ENCODE measurements at regions not wholly inside any gene's neighbourhood (a gene's known extent, or its start where the extent isn't known, plus 50 kb on each side); places are given as distances from the start of the nearest gene placed in this dataset.

DNA sequence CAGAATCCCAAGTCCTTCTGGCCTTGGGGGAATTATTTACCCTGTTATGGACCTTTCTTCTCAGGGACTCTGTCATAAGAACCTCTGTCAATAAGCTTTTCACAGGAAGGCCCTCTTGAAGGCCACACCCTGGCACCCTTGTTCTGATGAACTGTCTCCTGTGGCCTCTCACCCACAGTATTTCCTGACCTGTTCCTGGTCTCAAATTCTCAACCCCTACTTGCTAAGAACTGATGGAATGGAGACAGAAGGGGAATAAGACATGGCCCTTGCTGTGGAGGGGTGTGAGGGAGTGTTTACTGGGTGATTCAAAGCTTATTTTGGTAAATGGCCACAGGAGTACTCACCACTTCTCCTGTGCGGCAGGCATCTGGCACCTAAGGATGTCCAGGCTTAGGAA, 1082.9 kb downstream of the BCL11B start:
- Histone ChIP-seq H3K27me3 (ENCODE audit: insufficient read depth, poor library complexity, severe bottlenecking) (no peaks in the 10 kb centered on the region), H3K27ac (replicated peaks) (no peak overlapping the region), H3K4me3 (replicated peaks; ENCODE audit: insufficient read depth, low read length) (no peak overlapping the region)
- DNase-seq (ENCODE audit: low read depth in 1 of 2, low spot score in 1 of 2) = no peak
- TF ChIP-seq, protein P1, sequence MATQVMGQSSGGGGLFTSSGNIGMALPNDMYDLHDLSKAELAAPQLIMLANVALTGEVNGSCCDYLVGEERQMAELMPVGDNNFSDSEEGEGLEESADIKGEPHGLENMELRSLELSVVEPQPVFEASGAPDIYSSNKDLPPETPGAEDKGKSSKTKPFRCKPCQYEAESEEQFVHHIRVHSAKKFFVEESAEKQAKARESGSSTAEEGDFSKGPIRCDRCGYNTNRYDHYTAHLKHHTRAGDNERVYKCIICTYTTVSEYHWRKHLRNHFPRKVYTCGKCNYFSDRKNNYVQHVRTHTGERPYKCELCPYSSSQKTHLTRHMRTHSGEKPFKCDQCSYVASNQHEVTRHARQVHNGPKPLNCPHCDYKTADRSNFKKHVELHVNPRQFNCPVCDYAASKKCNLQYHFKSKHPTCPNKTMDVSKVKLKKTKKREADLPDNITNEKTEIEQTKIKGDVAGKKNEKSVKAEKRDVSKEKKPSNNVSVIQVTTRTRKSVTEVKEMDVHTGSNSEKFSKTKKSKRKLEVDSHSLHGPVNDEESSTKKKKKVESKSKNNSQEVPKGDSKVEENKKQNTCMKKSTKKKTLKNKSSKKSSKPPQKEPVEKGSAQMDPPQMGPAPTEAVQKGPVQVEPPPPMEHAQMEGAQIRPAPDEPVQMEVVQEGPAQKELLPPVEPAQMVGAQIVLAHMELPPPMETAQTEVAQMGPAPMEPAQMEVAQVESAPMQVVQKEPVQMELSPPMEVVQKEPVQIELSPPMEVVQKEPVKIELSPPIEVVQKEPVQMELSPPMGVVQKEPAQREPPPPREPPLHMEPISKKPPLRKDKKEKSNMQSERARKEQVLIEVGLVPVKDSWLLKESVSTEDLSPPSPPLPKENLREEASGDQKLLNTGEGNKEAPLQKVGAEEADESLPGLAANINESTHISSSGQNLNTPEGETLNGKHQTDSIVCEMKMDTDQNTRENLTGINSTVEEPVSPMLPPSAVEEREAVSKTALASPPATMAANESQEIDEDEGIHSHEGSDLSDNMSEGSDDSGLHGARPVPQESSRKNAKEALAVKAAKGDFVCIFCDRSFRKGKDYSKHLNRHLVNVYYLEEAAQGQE (IDR thresholded peaks at IDR 0.05; ENCODE audit: insufficient replicate concordance, low read depth) = no peak
- TF ChIP-seq POLR2AphosphoS5 (IDR thresholded peaks at IDR 0.05; ENCODE audit: low read depth) = no peak

DNA sequence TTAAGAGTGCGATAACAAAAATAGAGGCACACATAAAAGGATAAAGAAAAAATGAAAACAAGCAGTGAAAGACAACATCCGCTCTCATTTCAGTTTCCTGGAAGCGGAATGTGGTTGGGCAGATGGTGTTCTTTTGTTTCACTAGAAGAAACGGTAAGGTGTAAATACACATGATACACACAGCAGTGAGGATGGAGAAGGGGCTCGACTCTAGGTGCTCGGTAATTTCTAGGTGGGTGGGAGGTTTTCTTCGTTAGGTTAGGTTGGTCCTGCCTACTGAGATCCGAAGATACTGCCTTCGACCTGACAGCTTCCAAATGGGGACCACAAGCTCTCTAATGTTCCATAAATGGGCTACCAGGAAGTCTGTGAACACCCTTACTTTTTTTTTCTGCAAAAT, 1082.5 kb downstream of the BCL11B start:
- no peak for DNase-seq (ENCODE audit: low read depth in 1 of 2, low spot score in 1 of 2)
- Histone ChIP-seq H3K4me3 (replicated peaks; ENCODE audit: insufficient read depth, low read length) (no peak overlapping the region), H3K27me3 (ENCODE audit: insufficient read depth, poor library complexity, severe bottlenecking) (no peaks in the 10 kb centered on the region), H3K27ac (replicated peaks) (no peak overlapping the region)
- no peak for TF ChIP-seq GABPA (IDR thresholded peaks at IDR 0.05; ENCODE audit: low read depth)
- TF ChIP-seq, protein P2, sequence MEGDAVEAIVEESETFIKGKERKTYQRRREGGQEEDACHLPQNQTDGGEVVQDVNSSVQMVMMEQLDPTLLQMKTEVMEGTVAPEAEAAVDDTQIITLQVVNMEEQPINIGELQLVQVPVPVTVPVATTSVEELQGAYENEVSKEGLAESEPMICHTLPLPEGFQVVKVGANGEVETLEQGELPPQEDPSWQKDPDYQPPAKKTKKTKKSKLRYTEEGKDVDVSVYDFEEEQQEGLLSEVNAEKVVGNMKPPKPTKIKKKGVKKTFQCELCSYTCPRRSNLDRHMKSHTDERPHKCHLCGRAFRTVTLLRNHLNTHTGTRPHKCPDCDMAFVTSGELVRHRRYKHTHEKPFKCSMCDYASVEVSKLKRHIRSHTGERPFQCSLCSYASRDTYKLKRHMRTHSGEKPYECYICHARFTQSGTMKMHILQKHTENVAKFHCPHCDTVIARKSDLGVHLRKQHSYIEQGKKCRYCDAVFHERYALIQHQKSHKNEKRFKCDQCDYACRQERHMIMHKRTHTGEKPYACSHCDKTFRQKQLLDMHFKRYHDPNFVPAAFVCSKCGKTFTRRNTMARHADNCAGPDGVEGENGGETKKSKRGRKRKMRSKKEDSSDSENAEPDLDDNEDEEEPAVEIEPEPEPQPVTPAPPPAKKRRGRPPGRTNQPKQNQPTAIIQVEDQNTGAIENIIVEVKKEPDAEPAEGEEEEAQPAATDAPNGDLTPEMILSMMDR (IDR thresholded peaks at IDR 0.05; ENCODE audit: insufficient read depth, low read length) = no peak
- TF ChIP-seq POLR2AphosphoS5 (IDR thresholded peaks at IDR 0.05; ENCODE audit: low read depth) = no peak
- no peak for TF ChIP-seq SPI1 (IDR thresholded peaks at IDR 0.05; ENCODE audit: borderline replicate concordance, low read depth)
- TF ChIP-seq, protein P1 (IDR thresholded peaks at IDR 0.05; ENCODE audit: insufficient replicate concordance, low read depth) = no peak

DNA sequence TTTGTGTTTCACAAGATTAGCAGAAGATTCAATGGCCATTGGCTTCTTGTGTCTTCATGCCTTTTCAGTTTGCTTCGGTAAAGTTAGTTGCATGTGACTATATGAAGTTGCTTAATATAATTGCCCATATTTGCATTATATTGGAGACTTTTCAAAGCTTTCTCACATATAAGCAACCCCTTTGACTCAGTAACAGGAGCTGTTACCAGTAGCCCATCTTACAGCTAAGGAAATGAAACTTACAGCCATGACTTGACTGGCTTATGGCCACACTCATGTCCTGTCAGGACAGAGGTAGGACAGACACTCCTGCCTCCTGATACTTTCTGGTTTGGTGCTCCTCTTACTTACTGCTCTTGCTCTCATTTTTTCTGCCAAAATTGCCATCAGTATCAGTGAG, 1082.1 kb downstream of the BCL11B start:
- TF ChIP-seq, protein P1 (IDR thresholded peaks at IDR 0.05; ENCODE audit: insufficient replicate concordance, low read depth) = no peak
- no peak for TF ChIP-seq SPI1 (IDR thresholded peaks at IDR 0.05; ENCODE audit: borderline replicate concordance, low read depth)
- no peak for TF ChIP-seq GABPA (IDR thresholded peaks at IDR 0.05; ENCODE audit: low read depth)
- TF ChIP-seq POLR2AphosphoS5 (IDR thresholded peaks at IDR 0.05; ENCODE audit: low read depth) = no peak
- TF ChIP-seq, protein P2 (IDR thresholded peaks at IDR 0.05; ENCODE audit: insufficient read depth, low read length) = no peak
- Histone ChIP-seq H3K27me3 (ENCODE audit: insufficient read depth, poor library complexity, severe bottlenecking) (no peaks in the 10 kb centered on the region), H3K4me3 (replicated peaks; ENCODE audit: insufficient read depth, low read length) (no peak overlapping the region), H3K27ac (replicated peaks) (no peak overlapping the region)
- no peak for DNase-seq (ENCODE audit: low read depth in 1 of 2, low spot score in 1 of 2)

DNA sequence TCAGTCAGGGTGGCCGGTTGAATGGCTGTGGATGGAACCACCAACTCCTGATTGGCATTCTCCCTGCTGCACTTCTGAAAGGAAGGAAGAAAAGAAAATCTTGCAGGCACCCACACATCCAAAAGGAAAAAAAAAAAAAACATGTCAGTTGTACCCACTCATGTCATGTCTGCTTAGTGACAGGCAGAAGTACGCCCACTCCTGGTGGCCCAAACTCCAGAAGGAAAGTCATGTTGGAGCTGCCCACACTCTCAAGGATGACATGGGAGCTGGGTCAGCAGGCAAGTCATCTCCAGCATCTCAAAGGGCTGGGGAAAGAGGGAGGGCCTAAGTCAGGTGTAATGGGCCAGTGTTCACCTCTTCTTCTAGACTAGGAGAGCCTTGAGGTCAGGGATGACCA, 1079.1 kb downstream of the BCL11B start:
- DNase-seq (ENCODE audit: low read depth in 1 of 2, low spot score in 1 of 2) = no peak
- no peak overlapping the region for H3K27ac ChIP-seq (replicated peaks)
- peaks cover 3% of the 10 kb centered on the region for H3K27me3 ChIP-seq (ENCODE audit: insufficient read depth, poor library complexity, severe bottlenecking)
- no peak for TF ChIP-seq POLR2AphosphoS5 (IDR thresholded peaks at IDR 0.05; ENCODE audit: low read depth)
- TF ChIP-seq, protein P1 (IDR thresholded peaks at IDR 0.05; ENCODE audit: insufficient replicate concordance, low read depth) = no peak
- TF ChIP-seq, protein P2 (IDR thresholded peaks at IDR 0.05; ENCODE audit: insufficient read depth, low read length) = no peak
- TF ChIP-seq GABPA (IDR thresholded peaks at IDR 0.05; ENCODE audit: low read depth) = no peak
- TF ChIP-seq SPI1 (IDR thresholded peaks at IDR 0.05; ENCODE audit: borderline replicate concordance, low read depth) = no peak
- H3K4me3 ChIP-seq (replicated peaks; ENCODE audit: insufficient read depth, low read length) = no peak overlapping the region
